ENCODE measurements at regions not wholly inside any gene's neighbourhood (a gene's known extent, or its start where the extent isn't known, plus 50 kb on each side); places are given as distances from the start of the nearest gene placed in this dataset.

DNA sequence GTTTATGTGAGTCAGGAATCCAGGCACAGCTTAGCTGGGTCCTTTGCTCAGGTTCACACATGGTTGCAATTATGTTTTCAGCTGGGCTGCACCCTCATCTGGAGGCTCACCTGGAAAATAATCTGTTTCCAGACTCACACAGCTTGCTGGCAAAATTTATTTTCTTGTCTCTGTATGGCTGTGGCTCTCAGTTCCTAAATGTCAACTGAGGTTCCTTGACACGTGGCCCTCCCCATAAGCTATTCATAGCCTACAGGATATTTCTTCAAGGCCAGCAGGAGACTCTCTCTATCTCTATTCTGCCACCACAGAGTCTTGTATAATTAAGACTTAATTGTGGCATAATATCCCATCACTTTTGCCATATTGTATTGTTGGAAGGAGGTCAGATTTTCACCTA is 732.0 kb downstream of the CDH18 start:
- H3K27me3 ChIP-seq: no peaks in the 10 kb centered on the region
- no peaks in the 10 kb centered on the region for H3K4me1 ChIP-seq (ENCODE audit: control insufficient read depth in 1 of 2, insufficient read depth in 1 of 2, low read depth in 1 of 2, low read length in 1 of 2)
- H3K9me3 ChIP-seq: no peaks in the 10 kb centered on the region
- no peaks in the 10 kb centered on the region for H3K36me3 ChIP-seq
- TF ChIP-seq, protein P1, sequence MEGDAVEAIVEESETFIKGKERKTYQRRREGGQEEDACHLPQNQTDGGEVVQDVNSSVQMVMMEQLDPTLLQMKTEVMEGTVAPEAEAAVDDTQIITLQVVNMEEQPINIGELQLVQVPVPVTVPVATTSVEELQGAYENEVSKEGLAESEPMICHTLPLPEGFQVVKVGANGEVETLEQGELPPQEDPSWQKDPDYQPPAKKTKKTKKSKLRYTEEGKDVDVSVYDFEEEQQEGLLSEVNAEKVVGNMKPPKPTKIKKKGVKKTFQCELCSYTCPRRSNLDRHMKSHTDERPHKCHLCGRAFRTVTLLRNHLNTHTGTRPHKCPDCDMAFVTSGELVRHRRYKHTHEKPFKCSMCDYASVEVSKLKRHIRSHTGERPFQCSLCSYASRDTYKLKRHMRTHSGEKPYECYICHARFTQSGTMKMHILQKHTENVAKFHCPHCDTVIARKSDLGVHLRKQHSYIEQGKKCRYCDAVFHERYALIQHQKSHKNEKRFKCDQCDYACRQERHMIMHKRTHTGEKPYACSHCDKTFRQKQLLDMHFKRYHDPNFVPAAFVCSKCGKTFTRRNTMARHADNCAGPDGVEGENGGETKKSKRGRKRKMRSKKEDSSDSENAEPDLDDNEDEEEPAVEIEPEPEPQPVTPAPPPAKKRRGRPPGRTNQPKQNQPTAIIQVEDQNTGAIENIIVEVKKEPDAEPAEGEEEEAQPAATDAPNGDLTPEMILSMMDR (IDR thresholded peaks at IDR 0.05): no peak
- H3K27ac ChIP-seq: no peak overlapping the region
- no peak overlapping the region for H3K4me3 ChIP-seq (ENCODE audit: low read depth in 1 of 2, low read length in 1 of 2)

DNA sequence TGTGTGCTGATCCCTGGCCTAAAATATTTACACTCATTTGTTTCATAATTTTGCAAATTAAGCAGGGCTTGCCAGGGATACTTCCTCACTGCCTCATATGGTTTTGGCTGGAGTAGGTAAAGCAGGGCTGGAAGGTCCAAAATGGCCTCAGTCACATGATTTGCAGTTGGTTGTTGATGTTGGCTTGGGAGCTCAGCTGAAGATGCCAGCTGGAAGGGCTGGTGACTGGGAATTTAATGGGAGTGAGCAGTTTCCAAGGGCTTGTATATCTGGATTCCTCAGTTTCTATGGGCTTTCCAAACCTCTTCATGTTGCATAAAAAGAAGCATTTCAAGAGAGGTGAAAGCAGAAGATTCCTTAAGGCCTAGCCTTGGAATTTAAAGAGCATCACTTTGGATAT is 729.3 kb downstream of the CDH18 start:
- no peaks in the 10 kb centered on the region for H3K9me3 ChIP-seq
- H3K4me3 ChIP-seq (ENCODE audit: low read depth in 1 of 2, low read length in 1 of 2): no peak overlapping the region
- H3K27ac ChIP-seq: no peak overlapping the region
- H3K4me1 ChIP-seq (ENCODE audit: control insufficient read depth in 1 of 2, insufficient read depth in 1 of 2, low read depth in 1 of 2, low read length in 1 of 2): no peaks in the 10 kb centered on the region
- no peaks in the 10 kb centered on the region for H3K27me3 ChIP-seq
- TF ChIP-seq, protein P1 (IDR thresholded peaks at IDR 0.05): no peak
- no peaks in the 10 kb centered on the region for H3K36me3 ChIP-seq

DNA sequence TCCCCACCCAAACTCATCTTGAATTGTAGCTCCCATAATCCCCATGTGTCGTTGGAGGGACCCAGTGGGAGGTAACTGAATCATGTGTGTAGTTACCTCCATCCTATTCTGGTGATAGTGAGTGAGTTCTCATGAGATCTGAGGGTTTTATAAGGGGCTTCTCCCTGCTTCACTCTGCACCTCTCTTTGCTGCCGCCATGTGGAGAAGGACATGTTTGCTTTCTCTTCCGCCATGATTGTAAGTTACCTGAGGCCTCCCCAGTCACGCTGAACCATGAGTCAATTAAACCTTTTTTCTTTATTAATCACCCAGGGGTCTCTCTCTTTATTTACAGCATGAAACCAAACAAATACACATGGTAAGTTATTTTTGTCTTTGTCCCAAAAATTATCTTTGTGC is 726.1 kb downstream of the CDH18 start:
- H3K27ac ChIP-seq: no peak overlapping the region
- H3K27me3 ChIP-seq: no peaks in the 10 kb centered on the region
- no peaks in the 10 kb centered on the region for H3K36me3 ChIP-seq
- no peaks in the 10 kb centered on the region for H3K4me1 ChIP-seq (ENCODE audit: control insufficient read depth in 1 of 2, insufficient read depth in 1 of 2, low read depth in 1 of 2, low read length in 1 of 2)
- H3K9me3 ChIP-seq: no peaks in the 10 kb centered on the region
- TF ChIP-seq, protein P1 (IDR thresholded peaks at IDR 0.05): no peak
- no peak overlapping the region for H3K4me3 ChIP-seq (ENCODE audit: low read depth in 1 of 2, low read length in 1 of 2)

DNA sequence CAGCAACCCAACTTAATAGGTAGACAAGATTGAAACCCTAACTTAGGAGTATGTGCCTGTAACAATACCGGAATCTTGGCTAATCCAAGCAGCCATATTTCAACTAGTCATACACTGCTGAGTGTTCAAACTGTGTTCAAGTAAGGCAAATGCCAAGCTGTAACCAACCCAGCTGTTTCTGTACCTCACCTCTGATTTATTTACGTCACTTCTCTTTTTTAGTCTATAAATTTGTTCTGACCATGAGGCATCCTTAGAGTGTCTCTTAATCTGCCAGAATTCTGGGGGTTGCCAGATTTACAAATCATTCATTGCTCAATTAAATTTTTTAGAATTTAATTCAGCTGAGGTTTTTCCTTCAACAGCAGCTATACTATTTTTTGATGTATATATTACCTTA is 723.2 kb downstream of the CDH18 start:
- Histone ChIP-seq H3K27ac (no peak overlapping the region), H3K4me3 (ENCODE audit: low read depth in 1 of 2, low read length in 1 of 2) (no peak overlapping the region), H3K4me1 (ENCODE audit: control insufficient read depth in 1 of 2, insufficient read depth in 1 of 2, low read depth in 1 of 2, low read length in 1 of 2) (no peaks in the 10 kb centered on the region), H3K36me3 (no peaks in the 10 kb centered on the region), H3K9me3 (no peaks in the 10 kb centered on the region), H3K27me3 (no peaks in the 10 kb centered on the region)
- TF ChIP-seq, protein P1 (IDR thresholded peaks at IDR 0.05): no peak

DNA sequence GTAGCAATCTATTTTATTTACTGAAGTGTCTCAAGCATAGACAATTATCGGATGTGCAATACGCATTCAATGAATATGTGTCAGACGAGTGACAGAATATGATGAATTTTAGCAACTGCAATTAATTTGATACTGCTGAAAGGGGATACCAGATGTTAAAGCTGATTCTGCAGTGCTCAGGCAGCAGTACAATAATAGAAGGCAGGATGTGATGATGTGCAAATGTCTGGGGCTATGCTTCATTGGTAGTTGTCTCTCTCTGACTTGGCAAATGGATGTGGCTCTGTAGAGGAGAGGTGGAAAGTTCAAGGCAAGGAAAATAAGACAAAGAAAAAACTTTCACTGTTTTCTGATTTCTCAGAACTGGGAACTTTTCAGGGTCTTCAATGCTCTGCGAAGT is 721.2 kb downstream of the CDH18 start:
- Histone ChIP-seq H3K9me3 (no peaks in the 10 kb centered on the region), H3K36me3 (no peaks in the 10 kb centered on the region), H3K27me3 (no peaks in the 10 kb centered on the region), H3K4me3 (ENCODE audit: low read depth in 1 of 2, low read length in 1 of 2) (no peak overlapping the region), H3K27ac (no peak overlapping the region), H3K4me1 (ENCODE audit: control insufficient read depth in 1 of 2, insufficient read depth in 1 of 2, low read depth in 1 of 2, low read length in 1 of 2) (no peaks in the 10 kb centered on the region)
- TF ChIP-seq, protein P1 (IDR thresholded peaks at IDR 0.05): no peak

DNA sequence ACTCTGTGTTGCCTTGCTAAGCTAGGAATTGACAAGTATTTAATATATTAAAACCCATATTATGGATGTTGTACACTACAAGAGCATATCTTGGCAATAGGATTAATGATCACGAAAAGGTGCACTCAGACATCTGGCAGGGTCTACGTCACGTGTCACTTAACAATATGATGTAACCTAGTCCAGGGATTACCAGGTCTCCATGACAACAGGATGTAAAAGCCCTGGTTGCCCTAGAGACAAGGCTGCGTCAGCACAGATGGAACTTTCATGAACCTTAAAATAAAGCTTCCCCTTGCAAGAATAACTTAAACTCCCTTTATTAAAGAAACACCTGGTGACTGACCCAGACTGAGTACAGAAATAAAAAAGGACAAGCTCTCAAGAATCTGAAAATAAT is 717.8 kb downstream of the CDH18 start:
- no peaks in the 10 kb centered on the region for H3K4me1 ChIP-seq (ENCODE audit: control insufficient read depth in 1 of 2, insufficient read depth in 1 of 2, low read depth in 1 of 2, low read length in 1 of 2)
- H3K9me3 ChIP-seq: no peaks in the 10 kb centered on the region
- H3K27me3 ChIP-seq: no peaks in the 10 kb centered on the region
- TF ChIP-seq, protein P1 (IDR thresholded peaks at IDR 0.05): no peak
- no peak overlapping the region for H3K27ac ChIP-seq
- no peaks in the 10 kb centered on the region for H3K36me3 ChIP-seq
- H3K4me3 ChIP-seq (ENCODE audit: low read depth in 1 of 2, low read length in 1 of 2): no peak overlapping the region
